GM12878 (cell line): ENCODE measurements at regions not wholly inside any gene's neighbourhood (a gene's known extent, or its start where the extent isn't known, plus 50 kb on each side); places are given as distances from the start of the nearest gene placed in this dataset.

Experiments used
- ATF2 ChIP-seq: IDR thresholded peaks from 2 replicates; pipeline ENCODE4 v1.6.1; 2012; ENCODE audit warnings: low read length, inconsistent platforms
- CHD4 ChIP-seq: fragments of 200-600 bp; sonication (generic); IDR thresholded peaks from 2 replicates; pipeline ENCODE4 v1.6.1; 2016; ENCODE audit warnings: mild to moderate bottlenecking
- EZH2 ChIP-seq: IDR thresholded peaks from 2 replicates; pipeline ENCODE4 v1.6.1; 2012; ENCODE audit warnings: low read depth, mild to moderate bottlenecking, control low read depth, inconsistent platforms, low read length, borderline replicate concordance; ENCODE audit not compliant: control insufficient read depth
- JUNB ChIP-seq: IDR thresholded peaks from 2 replicates; pipeline ENCODE4 v1.6.1; 2016; ENCODE audit warnings: antibody characterized with exemption, mild to moderate bottlenecking
- JUND ChIP-seq: IDR thresholded peaks from 2 replicates; pipeline ENCODE4 v1.6.1; 2012; ENCODE audit warnings: low read depth, mild to moderate bottlenecking, low read length, improper control_type of control experiment, moderate library complexity
- POLR2A ChIP-seq: IDR thresholded peaks from 2 replicates; pipeline ENCODE4 v1.6.1; 2011; ENCODE audit warnings: low read depth, mild to moderate bottlenecking, low read length
- RAD21 ChIP-seq: IDR thresholded peaks from 2 replicates; pipeline ENCODE4 v1.6.1; 2011; ENCODE audit warnings: mild to moderate bottlenecking, low read depth, low read length, moderate library complexity; ENCODE audit not compliant: insufficient read depth
- RBBP5 ChIP-seq: fragments of 200-600 bp; sonication (generic); conservative IDR thresholded peaks from 2 replicates; pipeline ENCODE4 v1.6.1; 2016
- SRF ChIP-seq, 2 experiments: IDR thresholded peaks; 2 replicates each; pipeline ENCODE4 v1.6.1; 2011; ENCODE audit warnings: low read depth in 2 of 2, low read length in 2 of 2, mild to moderate bottlenecking in 1 of 2, moderate library complexity in 1 of 2
- ZBTB4 ChIP-seq: fragments of 450-650 bp; formaldehyde crosslinking; IDR thresholded peaks from 2 replicates; pipeline ENCODE4 v1.4.0; 2022; ENCODE audit warnings: mild to moderate bottlenecking, moderate library complexity
- TF ChIP-seq, protein P1 (sequence below), 3 experiments: IDR thresholded peaks in 2 of 3; conservative IDR thresholded peaks in 1 of 3; 2 replicates each; pipeline ENCODE4 v1.5.1; 2011; ENCODE audit warnings: low read depth in 3 of 3, low read length in 3 of 3, mild to moderate bottlenecking in 3 of 3, control low read depth in 2 of 3, moderate library complexity in 2 of 3, inconsistent platforms in 1 of 3, mixed read lengths in 1 of 3; ENCODE audit not compliant: control insufficient read depth in 2 of 3, insufficient read depth in 1 of 3; ENCODE audit errors: extremely low read depth in 1 of 3

DNA sequence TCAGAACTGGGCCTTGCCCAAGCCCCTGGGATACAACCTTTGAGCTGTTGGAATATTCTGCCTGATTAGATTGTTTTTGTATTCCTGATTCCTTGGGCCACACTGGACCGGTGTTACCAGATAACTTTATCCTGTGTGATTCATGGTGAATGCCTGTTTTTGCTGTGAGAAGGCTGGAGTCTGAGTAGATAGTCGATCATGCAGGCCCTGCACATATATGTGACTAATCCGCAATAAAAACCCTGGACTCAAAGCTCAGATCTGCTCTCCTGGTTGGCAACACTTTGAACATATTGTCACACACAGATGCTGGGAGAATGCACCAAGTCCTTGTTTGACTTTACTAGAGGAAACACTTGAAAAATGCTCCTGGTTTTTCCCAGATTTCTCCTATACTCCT, 183.9 kb upstream of the MBL2 start:
- TF ChIP-seq EZH2: no peak
- no peak for TF ChIP-seq RBBP5
- no peak for TF ChIP-seq CHD4
- no peak for TF ChIP-seq ZBTB4
- TF ChIP-seq, protein P1, sequence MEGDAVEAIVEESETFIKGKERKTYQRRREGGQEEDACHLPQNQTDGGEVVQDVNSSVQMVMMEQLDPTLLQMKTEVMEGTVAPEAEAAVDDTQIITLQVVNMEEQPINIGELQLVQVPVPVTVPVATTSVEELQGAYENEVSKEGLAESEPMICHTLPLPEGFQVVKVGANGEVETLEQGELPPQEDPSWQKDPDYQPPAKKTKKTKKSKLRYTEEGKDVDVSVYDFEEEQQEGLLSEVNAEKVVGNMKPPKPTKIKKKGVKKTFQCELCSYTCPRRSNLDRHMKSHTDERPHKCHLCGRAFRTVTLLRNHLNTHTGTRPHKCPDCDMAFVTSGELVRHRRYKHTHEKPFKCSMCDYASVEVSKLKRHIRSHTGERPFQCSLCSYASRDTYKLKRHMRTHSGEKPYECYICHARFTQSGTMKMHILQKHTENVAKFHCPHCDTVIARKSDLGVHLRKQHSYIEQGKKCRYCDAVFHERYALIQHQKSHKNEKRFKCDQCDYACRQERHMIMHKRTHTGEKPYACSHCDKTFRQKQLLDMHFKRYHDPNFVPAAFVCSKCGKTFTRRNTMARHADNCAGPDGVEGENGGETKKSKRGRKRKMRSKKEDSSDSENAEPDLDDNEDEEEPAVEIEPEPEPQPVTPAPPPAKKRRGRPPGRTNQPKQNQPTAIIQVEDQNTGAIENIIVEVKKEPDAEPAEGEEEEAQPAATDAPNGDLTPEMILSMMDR (IDR thresholded peaks at IDR 0.05 in 2 of 3, conservative IDR thresholded peaks at IDR 0.05 in 1 of 3; ENCODE audit: control insufficient read depth in 2 of 3, extremely low read depth in 1 of 3, insufficient read depth in 1 of 3, low read depth in 3 of 3, low read length in 3 of 3): no peak
- no peak for TF ChIP-seq POLR2A
- no peak for TF ChIP-seq SRF (IDR thresholded peaks at IDR 0.05; ENCODE audit: low read depth in 2 of 2, low read length in 2 of 2)
- no peak for TF ChIP-seq JUNB
- no peak for TF ChIP-seq ATF2
- no peak for TF ChIP-seq JUND
- no peak for TF ChIP-seq RAD21
